NAMALWA (cell line): ENCODE measurements at regions not wholly inside any gene's neighbourhood (a gene's known extent, or its start where the extent isn't known, plus 50 kb on each side); places are given as distances from the start of the nearest gene placed in this dataset.
"Not testable (repeated sequence)": the region's sequence is repeated elsewhere in the genome, so short reads cannot be mapped to it uniquely, and the experiment has no call there.

Experiments used
- DNase-seq: peaks from one replicate; pipeline ENCODE4 v3.0.0-alpha.2; 2015; ENCODE audit warnings: low spot score

GRCh38 chr7:142636751-142637150 is 112.5 kb upstream of the PRSS1 start:
- DNase-seq: no peak

GRCh38 chr7:142636107-142636506 is 113.2 kb upstream of the PRSS1 start:
- DNase-seq: not testable (repeated sequence)

- peak; percentile 93 for DNase-seq
These were observed 116.8 kb upstream of the PRSS1 start for GRCh38 chr7:142632271-142633134.

GRCh38 chr7:142629588-142630260 is 119.5 kb upstream of the PRSS1 start:
- no peak for DNase-seq

GRCh38 chr7:142628945-142629344 is 120.3 kb upstream of the PRSS1 start:
- no peak for DNase-seq

- not testable (repeated sequence) for DNase-seq
These were observed 122.0 kb upstream of the PRSS1 start for GRCh38 chr7:142627223-142627622.

- peak; percentile 80 for DNase-seq
These were observed 122.7 kb upstream of the PRSS1 start for GRCh38 chr7:142626420-142627035.

GRCh38 chr7:142625216-142625615 is 124.1 kb upstream of the PRSS1 start:
- DNase-seq: not testable (repeated sequence)

GRCh38 chr7:142620402-142620801 is 128.9 kb upstream of the PRSS1 start:
- no peak for DNase-seq

GRCh38 chr7:142618655-142619351 is 130.5 kb upstream of the PRSS1 start:
- no peak for DNase-seq

- no peak for DNase-seq
These were observed 132.4 kb upstream of the PRSS1 start for GRCh38 chr7:142616842-142617241.

- DNase-seq: no peak
These were observed 133.1 kb upstream of the PRSS1 start for GRCh38 chr7:142616121-142616643.

GRCh38 chr7:142615508-142615907 is 133.8 kb upstream of the PRSS1 start:
- DNase-seq: no peak

- DNase-seq: no peak
These were observed 135.2 kb upstream of the PRSS1 start for GRCh38 chr7:142614116-142614515.

- DNase-seq: no peak
These were observed 136.9 kb upstream of the PRSS1 start for GRCh38 chr7:142612237-142612881.

GRCh38 chr7:142611566-142612236 is 137.6 kb upstream of the PRSS1 start:
- no peak for DNase-seq

GRCh38 chr7:142608630-142609428 is 140.4 kb upstream of the PRSS1 start:
- no peak for DNase-seq

- DNase-seq: no peak
These were observed 141.9 kb upstream of the PRSS1 start for GRCh38 chr7:142607351-142607750.

GRCh38 chr7:142606081-142606480 is 143.2 kb upstream of the PRSS1 start:
- DNase-seq: no peak

- no peak for DNase-seq
These were observed 144.6 kb upstream of the PRSS1 start for GRCh38 chr7:142604671-142605070.
